ENCODE measurements at regions not wholly inside any gene's neighbourhood (a gene's known extent, or its start where the extent isn't known, plus 50 kb on each side); places are given as distances from the start of the nearest gene placed in this dataset.
"Not testable (repeated sequence)": the region's sequence is repeated elsewhere in the genome, so short reads cannot be mapped to it uniquely, and the experiment has no call there.

GRCh38 chr16:29182940-29183868, 198.4 kb downstream of the LAT start:
- not testable (repeated sequence) for H3K9me3 Mint-ChIP-seq; DNase-seq (ENCODE audit: low read depth, low spot score); H3K4me3 Mint-ChIP-seq; H3K27me3 Mint-ChIP-seq (ENCODE audit: low read depth); H3K4me1 Mint-ChIP-seq; H3K36me3 Mint-ChIP-seq (ENCODE audit: low read depth); H3K27ac Mint-ChIP-seq (ENCODE audit: unreplicated experiment)

DNA sequence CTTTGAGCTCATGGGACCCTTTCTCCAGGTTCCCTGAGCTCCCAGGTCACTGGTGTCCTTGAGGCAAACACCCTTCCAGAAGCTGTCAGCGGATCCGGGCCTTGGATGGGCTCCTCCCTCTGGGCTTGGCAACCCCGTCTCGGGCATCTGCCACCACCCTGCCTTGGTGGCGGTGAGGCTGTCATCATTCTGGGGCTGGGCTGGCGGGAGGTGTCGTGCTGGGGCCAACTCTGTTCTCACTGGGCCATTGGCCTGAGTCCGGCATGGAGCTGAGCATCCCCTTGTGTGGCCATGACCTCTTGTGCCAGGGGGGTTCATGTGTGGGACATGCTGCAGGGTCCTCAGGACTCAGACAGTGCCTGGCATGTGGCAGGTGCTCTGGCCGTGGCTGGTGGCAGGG, 197.6 kb downstream of the LAT start:
- peaks cover 7% of the 10 kb centered on the region for H3K4me1 Mint-ChIP-seq
- H3K27ac Mint-ChIP-seq (ENCODE audit: unreplicated experiment), result no peak overlapping the region
- H3K4me3 Mint-ChIP-seq, result no peak overlapping the region

GRCh38 chr16:29181921-29182411, 197.1 kb downstream of the LAT start:
- not testable (repeated sequence) for H3K27ac Mint-ChIP-seq (ENCODE audit: unreplicated experiment); H3K27me3 Mint-ChIP-seq (ENCODE audit: low read depth); H3K4me3 Mint-ChIP-seq; H3K4me1 Mint-ChIP-seq; DNase-seq (ENCODE audit: low read depth, low spot score); H3K9me3 Mint-ChIP-seq; H3K36me3 Mint-ChIP-seq (ENCODE audit: low read depth)
- TF ChIP-seq CTCF (conservative IDR thresholded peaks at IDR 0.05), result peak; percentile 24

More for the DNA sequence above, 197.6 kb downstream of the LAT start:
- Mint-ChIP-seq H3K36me3 (ENCODE audit: low read depth) (no peaks in the 10 kb centered on the region), H3K9me3 (no peaks in the 10 kb centered on the region), H3K27me3 (ENCODE audit: low read depth) (no peaks in the 10 kb centered on the region)
- DNase-seq (ENCODE audit: low read depth, low spot score), result no peak
- TF ChIP-seq CTCF (conservative IDR thresholded peaks at IDR 0.05), result no peak

DNA sequence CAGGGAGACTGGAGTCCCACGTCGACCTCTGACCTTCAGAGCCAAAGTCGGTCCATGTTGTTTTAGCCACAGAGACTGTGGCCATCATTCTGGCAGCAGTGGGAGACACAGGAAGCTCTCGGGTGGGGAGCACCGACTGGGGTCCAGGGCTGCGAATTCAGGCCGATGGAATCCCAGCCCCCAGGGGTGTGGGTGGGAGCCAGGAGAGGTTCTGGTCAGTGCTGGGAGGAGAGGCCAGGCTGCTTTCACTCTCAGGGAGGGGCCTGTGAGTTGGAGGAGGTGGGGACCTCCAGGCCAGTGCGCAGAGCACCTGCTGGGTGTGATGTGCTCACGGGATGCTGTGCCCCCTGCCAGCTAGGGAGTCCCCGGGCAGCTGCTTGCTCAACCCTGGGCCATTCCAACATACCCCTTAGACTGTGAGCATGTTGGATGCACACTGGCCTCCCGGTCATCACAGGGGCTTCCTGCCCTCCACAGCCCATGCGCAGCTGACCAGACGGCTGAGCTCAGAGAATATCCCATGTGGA, 196.5 kb downstream of the LAT start:
- not testable (repeated sequence) for H3K27ac Mint-ChIP-seq (ENCODE audit: unreplicated experiment); H3K4me3 Mint-ChIP-seq; H3K36me3 Mint-ChIP-seq (ENCODE audit: low read depth); H3K4me1 Mint-ChIP-seq; H3K27me3 Mint-ChIP-seq (ENCODE audit: low read depth); H3K9me3 Mint-ChIP-seq; DNase-seq (ENCODE audit: low read depth, low spot score)

DNA sequence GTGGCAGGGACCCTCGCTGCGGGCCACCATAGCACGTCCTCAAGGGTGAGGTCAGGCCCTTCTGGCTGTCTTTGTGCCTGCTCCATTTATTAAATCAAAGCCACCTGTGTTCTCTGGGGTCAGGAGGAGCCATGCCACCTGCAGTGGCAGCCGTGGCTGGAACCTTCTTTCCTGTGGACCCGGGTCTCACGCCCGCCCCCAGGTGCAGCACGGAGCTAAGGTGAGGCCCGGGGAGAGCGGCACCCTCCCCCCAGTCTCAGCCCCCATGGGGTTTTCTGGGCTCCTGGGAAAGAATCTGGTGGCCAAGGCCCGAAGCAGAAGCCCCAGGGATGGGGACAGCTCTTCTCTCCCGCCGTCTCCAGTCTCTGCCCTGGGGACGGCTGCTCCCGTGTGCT, 195.4 kb downstream of the LAT start:
- H3K27me3 Mint-ChIP-seq (ENCODE audit: low read depth); H3K27ac Mint-ChIP-seq (ENCODE audit: unreplicated experiment); H3K4me3 Mint-ChIP-seq; DNase-seq (ENCODE audit: low read depth, low spot score); H3K36me3 Mint-ChIP-seq (ENCODE audit: low read depth); H3K4me1 Mint-ChIP-seq; H3K9me3 Mint-ChIP-seq: not testable (repeated sequence)

- H3K9me3 Mint-ChIP-seq; H3K36me3 Mint-ChIP-seq (ENCODE audit: low read depth); H3K4me1 Mint-ChIP-seq; H3K27me3 Mint-ChIP-seq (ENCODE audit: low read depth); H3K27ac Mint-ChIP-seq (ENCODE audit: unreplicated experiment); DNase-seq (ENCODE audit: low read depth, low spot score); H3K4me3 Mint-ChIP-seq: not testable (repeated sequence)
Measured at GRCh38 chr16:29179401-29180205, 194.8 kb downstream of the LAT start.

DNA sequence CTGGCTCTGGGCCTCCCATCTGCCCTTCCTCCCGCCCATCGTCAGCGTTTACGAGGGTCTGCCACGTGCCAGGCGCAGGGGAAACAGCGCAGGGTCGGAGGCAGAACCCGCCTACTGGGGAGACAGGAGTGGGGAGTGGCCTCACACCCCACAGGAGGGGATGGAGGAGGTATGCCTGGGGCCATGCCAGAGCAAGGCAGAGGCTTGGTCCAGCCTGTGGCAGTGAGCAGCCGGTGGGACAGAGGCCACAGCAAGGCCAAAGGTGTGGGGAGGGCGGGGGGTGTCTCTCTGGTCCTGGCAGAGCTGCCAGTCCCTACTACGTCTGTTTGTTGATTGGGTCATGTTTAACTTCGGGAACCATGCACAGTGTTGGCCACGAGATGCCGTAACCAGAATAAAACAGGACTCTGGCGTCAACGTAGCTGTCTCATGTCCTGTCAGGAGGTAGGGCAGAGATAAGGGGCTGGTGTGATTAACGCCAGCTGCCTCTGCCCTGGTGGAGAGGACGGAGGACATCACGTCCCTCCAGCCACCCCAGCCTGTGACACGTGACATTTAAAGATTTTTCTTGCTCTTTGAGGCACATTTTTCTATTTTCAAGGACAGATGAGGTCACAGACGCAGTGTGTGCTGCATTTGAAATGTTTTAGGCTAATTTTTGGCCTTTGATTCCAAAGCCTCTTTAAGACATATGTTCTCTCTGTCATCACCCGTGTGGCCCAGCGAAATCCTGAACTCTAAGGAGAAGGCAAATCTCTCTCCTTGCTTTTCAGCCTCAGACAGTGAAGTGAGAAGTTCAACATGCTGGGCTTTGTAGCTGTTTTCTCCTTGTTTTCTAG, 193.3 kb downstream of the LAT start:
- not testable (repeated sequence) for H3K9me3 Mint-ChIP-seq; H3K27ac Mint-ChIP-seq (ENCODE audit: unreplicated experiment); DNase-seq (ENCODE audit: low read depth, low spot score); H3K4me3 Mint-ChIP-seq; H3K4me1 Mint-ChIP-seq; H3K27me3 Mint-ChIP-seq (ENCODE audit: low read depth); H3K36me3 Mint-ChIP-seq (ENCODE audit: low read depth)

GRCh38 chr16:29177203-29177887, 192.5 kb downstream of the LAT start:
- not testable (repeated sequence) for H3K27me3 Mint-ChIP-seq (ENCODE audit: low read depth); DNase-seq (ENCODE audit: low read depth, low spot score); H3K4me1 Mint-ChIP-seq; H3K4me3 Mint-ChIP-seq; H3K27ac Mint-ChIP-seq (ENCODE audit: unreplicated experiment); H3K36me3 Mint-ChIP-seq (ENCODE audit: low read depth); H3K9me3 Mint-ChIP-seq

DNA sequence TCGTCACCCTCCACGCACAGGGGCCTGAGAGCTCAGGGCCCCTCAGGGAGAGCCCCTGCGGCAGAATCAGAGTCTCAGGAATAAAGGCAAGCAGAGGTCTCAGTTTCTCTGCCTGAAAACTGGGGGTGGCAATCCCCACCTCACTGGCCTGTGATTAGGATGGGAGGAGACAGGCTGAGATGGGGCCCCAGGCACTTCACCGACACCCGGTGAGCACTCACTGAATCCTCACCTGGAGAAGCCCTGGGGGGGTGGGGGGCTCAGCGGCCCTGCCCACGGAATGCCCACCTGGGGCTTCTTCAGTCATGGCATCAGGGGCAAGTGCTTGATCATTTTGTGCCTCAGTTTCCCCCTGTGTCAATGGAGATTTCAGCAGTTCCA, 192.0 kb downstream of the LAT start:
- H3K27ac Mint-ChIP-seq (ENCODE audit: unreplicated experiment); H3K9me3 Mint-ChIP-seq; H3K27me3 Mint-ChIP-seq (ENCODE audit: low read depth); H3K36me3 Mint-ChIP-seq (ENCODE audit: low read depth); DNase-seq (ENCODE audit: low read depth, low spot score); H3K4me1 Mint-ChIP-seq; H3K4me3 Mint-ChIP-seq: not testable (repeated sequence)

- not testable (repeated sequence) for H3K27me3 Mint-ChIP-seq (ENCODE audit: low read depth); H3K4me1 Mint-ChIP-seq; DNase-seq (ENCODE audit: low read depth, low spot score); H3K36me3 Mint-ChIP-seq (ENCODE audit: low read depth); H3K4me3 Mint-ChIP-seq; H3K27ac Mint-ChIP-seq (ENCODE audit: unreplicated experiment); H3K9me3 Mint-ChIP-seq
Measured at GRCh38 chr16:29176154-29176470, 191.3 kb downstream of the LAT start.

Measured in neural crest cell (in vitro differentiated cells).